Dedifferentiated amniotic fluid mesenchymal stem cell (primary cell): ENCODE measurements at regions not wholly inside any gene's neighbourhood (a gene's known extent, or its start where the extent isn't known, plus 50 kb on each side); places are given as distances from the start of the nearest gene placed in this dataset.
"Not testable (repeated sequence)": the region's sequence is repeated elsewhere in the genome, so short reads cannot be mapped to it uniquely, and the experiment has no call there.

Source experiments
- DNase-seq: peaks from one replicate; pipeline ENCODE4 v3.0.0-alpha.2; 2016; ENCODE audit errors: extremely low spot score

- no peak for DNase-seq
Measured at GRCh38 chr11:109480251-109480650, 58.3 kb downstream of the C11orf87 start.

- DNase-seq = no peak
Measured at GRCh38 chr11:109486129-109486528, 64.1 kb downstream of the C11orf87 start.

GRCh38 chr11:109490953-109491635 is 69.1 kb downstream of the C11orf87 start:
- DNase-seq = peak; percentile 29

GRCh38 chr11:109506115-109506514 is 84.1 kb downstream of the C11orf87 start:
- DNase-seq = no peak

- no peak for DNase-seq
Measured at GRCh38 chr11:109507331-109507730, 85.3 kb downstream of the C11orf87 start.

GRCh38 chr11:109507836-109508561 is 86.0 kb downstream of the C11orf87 start:
- DNase-seq = no peak

GRCh38 chr11:109508943-109509342 is 87.0 kb downstream of the C11orf87 start:
- no peak for DNase-seq

GRCh38 chr11:109510316-109510715 is 88.3 kb downstream of the C11orf87 start:
- DNase-seq = no peak

- no peak for DNase-seq
Measured at GRCh38 chr11:109511598-109511997, 89.6 kb downstream of the C11orf87 start.

- no peak for DNase-seq
Measured at GRCh38 chr11:109512249-109512648, 90.3 kb downstream of the C11orf87 start.

GRCh38 chr11:109512680-109513079 is 90.7 kb downstream of the C11orf87 start:
- DNase-seq = no peak

- DNase-seq = no peak
Measured at GRCh38 chr11:109514313-109515018, 92.5 kb downstream of the C11orf87 start.

GRCh38 chr11:109519253-109519652 is 97.3 kb downstream of the C11orf87 start:
- no peak for DNase-seq

- no peak for DNase-seq
Measured at GRCh38 chr11:109521571-109522086, 99.6 kb downstream of the C11orf87 start.

- no peak for DNase-seq
Measured at GRCh38 chr11:109522116-109522755, 100.2 kb downstream of the C11orf87 start.

- DNase-seq = not testable (repeated sequence)
Measured at GRCh38 chr11:109525636-109526035, 103.6 kb downstream of the C11orf87 start.

GRCh38 chr11:109526061-109526460 is 104.1 kb downstream of the C11orf87 start:
- DNase-seq = no peak

- DNase-seq = no peak
Measured at GRCh38 chr11:109526931-109527330, 104.9 kb downstream of the C11orf87 start.

GRCh38 chr11:109527496-109527895 is 105.5 kb downstream of the C11orf87 start:
- peak; percentile 23 for DNase-seq

GRCh38 chr11:109547356-109548027 is 125.5 kb downstream of the C11orf87 start:
- peak; percentile 85 for DNase-seq

GRCh38 chr11:109552376-109552775 is 130.4 kb downstream of the C11orf87 start:
- DNase-seq = no peak
